ENCODE measurements at regions not wholly inside any gene's neighbourhood (a gene's known extent, or its start where the extent isn't known, plus 50 kb on each side); places are given as distances from the start of the nearest gene placed in this dataset.

DNA sequence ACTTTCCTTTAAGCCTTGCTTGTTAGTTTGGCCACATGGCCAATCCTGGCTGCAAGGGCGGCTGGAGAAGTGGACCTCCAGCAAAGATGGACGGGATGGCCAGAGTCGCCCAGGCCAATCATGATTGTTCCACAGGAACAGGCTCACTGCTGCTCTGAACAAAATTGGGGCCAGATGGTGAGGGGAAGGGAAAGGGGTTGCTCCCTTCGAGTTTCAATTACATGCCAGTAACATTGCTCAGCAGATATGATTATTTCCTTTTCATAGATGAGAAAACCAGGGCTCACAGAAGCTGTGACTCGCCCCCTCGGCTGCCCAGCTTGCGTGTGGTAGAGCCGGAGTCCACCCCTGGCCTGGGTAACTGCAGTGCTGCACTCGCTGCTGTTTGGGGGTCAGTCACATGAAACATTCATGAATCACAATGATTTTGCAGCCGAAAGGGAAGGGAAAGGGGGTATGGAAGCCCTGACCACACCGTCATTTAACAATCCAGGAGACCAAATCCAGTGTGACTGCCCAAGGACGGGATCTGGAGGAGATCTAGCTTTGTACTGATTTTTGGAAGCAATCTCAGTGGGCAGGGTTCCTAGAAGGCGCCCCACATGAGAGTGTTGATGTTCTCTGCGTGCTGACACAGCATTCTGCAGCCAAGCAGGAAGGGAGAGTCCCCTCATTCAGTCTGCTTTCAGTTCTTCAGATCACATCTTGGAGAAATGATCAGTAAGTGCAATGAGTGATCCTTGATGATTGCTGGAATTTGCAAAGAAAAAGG, 77.3 kb upstream of the MSX1 start:
- CTCF ChIA-PET: interaction anchor here (1.0 to 1.8 kb wide), 6 partner anchors 17 to 104 kb away, joined by 3 to 10 read pairs (median 4); no protein-coding TSS in a partner anchor

DNA sequence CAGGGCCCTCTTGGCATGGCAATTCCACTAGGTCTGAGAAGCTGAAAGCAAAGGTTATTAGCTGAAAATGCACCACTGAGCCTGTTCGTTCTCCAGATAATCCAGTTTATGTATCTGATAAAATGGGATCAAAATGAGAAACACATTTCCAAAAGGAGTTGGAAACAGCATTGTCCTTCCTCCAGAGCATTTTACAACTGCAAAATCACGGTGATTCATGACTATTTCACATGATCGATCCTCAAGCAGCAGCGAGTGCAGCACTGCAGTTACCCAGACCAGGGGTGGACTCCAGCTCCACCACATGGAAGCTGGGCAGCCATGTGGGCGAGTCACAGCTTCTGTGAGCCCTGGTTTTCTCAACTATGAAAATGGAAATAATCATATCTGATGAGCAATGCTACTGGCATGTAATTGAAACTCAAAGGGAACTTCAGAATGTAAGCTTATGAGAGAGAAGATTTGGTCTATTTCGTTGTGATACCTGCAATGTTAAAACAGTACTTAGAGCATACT, 78.7 kb upstream of the MSX1 start:
- H3K27ac ChIP-seq (ENCODE audit: low read depth in 2 of 2, low read length in 1 of 2): peak overlapping the region in 1 of 2 experiments; percentile 62; a peak in 1 of 4 replicates
- H3K36me3 ChIP-seq (replicated peaks in 1 of 2; ENCODE audit: control insufficient read depth in 1 of 2, insufficient read depth in 2 of 2, low read length in 1 of 2): no peaks in the 10 kb centered on the region
- no peaks in the 10 kb centered on the region for H3K9me2 ChIP-seq
- 15% methylated on average over 3 of the region's 6 CpGs for WGBS (ENCODE audit: low lambda C conversion rate)
- peak; percentile 69 for DNase-seq
- H3K4me2 ChIP-seq: no peak overlapping the region
- H3K9ac ChIP-seq: no peak overlapping the region
- CTCF ChIA-PET: interaction anchor here (0.6 to 1.8 kb wide), 9 partner anchors 11 to 222 kb away, joined by 3 to 10 read pairs (median 3); no protein-coding TSS in a partner anchor
- H4K20me1 ChIP-seq (ENCODE audit: insufficient read depth): no peaks in the 10 kb centered on the region
- H2AFZ ChIP-seq (ENCODE audit: low read depth): no peak overlapping the region
- H3K4me1 ChIP-seq (ENCODE audit: control insufficient read depth in 1 of 2, insufficient read depth in 2 of 2, low read depth in 1 of 2, low read length in 1 of 2): peaks cover 0 to 33% of the 10 kb centered on the region in 2 experiments; a peak in 2 of 4 replicates
- no peaks in the 10 kb centered on the region for H3K9me3 ChIP-seq
- no peak overlapping the region for H3K4me3 ChIP-seq (ENCODE audit: low read depth in 2 of 2, low read length in 1 of 2)
- POLR2A ChIA-PET: no interaction called here
- H3F3A ChIP-seq (replicated peaks; ENCODE audit: insufficient read depth): no peaks in the 10 kb centered on the region
- H3K79me2 ChIP-seq (ENCODE audit: insufficient read depth): no peaks in the 10 kb centered on the region
- H3K27me3 ChIP-seq (ENCODE audit: insufficient read depth): no peaks in the 10 kb centered on the region
- TF ChIP-seq TCF12 (IDR thresholded peaks at IDR 0.05) (peak; percentile 53; the same call in 1 of the 2 replicates), MXI1 (IDR thresholded peaks at IDR 0.05; ENCODE audit: low read depth, low read length) (peak; percentile 73; the same call in 1 of the 2 replicates), RFX5 (IDR thresholded peaks at IDR 0.05; ENCODE audit: low read length) (no peak), FOSL2 (IDR thresholded peaks at IDR 0.05; ENCODE audit: borderline replicate concordance, low read depth) (peak; percentile 10; the same call in 1 of the 2 replicates), SIN3A (IDR thresholded peaks at IDR 0.05; ENCODE audit: borderline replicate concordance, low read depth, low read length) (no peak), EP300 (IDR thresholded peaks at IDR 0.05; ENCODE audit: borderline replicate concordance in 1 of 2, low read depth in 1 of 2, low read length in 1 of 2) (peak in 1 of 2 experiments; percentile 83; a peak in 1 of 4 replicates), CHD2 (IDR thresholded peaks at IDR 0.05; ENCODE audit: low read length, partially characterized antibody) (peak; percentile 18), RCOR1 (IDR thresholded peaks at IDR 0.05; ENCODE audit: low read length) (peak; percentile 78), GATA2 (CRISPR knock-in tag; IDR thresholded peaks at IDR 0.05) (peak; percentile 92)
- TF ChIP-seq, protein P1, sequence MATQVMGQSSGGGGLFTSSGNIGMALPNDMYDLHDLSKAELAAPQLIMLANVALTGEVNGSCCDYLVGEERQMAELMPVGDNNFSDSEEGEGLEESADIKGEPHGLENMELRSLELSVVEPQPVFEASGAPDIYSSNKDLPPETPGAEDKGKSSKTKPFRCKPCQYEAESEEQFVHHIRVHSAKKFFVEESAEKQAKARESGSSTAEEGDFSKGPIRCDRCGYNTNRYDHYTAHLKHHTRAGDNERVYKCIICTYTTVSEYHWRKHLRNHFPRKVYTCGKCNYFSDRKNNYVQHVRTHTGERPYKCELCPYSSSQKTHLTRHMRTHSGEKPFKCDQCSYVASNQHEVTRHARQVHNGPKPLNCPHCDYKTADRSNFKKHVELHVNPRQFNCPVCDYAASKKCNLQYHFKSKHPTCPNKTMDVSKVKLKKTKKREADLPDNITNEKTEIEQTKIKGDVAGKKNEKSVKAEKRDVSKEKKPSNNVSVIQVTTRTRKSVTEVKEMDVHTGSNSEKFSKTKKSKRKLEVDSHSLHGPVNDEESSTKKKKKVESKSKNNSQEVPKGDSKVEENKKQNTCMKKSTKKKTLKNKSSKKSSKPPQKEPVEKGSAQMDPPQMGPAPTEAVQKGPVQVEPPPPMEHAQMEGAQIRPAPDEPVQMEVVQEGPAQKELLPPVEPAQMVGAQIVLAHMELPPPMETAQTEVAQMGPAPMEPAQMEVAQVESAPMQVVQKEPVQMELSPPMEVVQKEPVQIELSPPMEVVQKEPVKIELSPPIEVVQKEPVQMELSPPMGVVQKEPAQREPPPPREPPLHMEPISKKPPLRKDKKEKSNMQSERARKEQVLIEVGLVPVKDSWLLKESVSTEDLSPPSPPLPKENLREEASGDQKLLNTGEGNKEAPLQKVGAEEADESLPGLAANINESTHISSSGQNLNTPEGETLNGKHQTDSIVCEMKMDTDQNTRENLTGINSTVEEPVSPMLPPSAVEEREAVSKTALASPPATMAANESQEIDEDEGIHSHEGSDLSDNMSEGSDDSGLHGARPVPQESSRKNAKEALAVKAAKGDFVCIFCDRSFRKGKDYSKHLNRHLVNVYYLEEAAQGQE (IDR thresholded peaks at IDR 0.05; ENCODE audit: low read depth, low read length): no peak
- TF ChIP-seq, protein P2, sequence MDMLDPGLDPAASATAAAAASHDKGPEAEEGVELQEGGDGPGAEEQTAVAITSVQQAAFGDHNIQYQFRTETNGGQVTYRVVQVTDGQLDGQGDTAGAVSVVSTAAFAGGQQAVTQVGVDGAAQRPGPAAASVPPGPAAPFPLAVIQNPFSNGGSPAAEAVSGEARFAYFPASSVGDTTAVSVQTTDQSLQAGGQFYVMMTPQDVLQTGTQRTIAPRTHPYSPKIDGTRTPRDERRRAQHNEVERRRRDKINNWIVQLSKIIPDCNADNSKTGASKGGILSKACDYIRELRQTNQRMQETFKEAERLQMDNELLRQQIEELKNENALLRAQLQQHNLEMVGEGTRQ (IDR thresholded peaks at IDR 0.05; ENCODE audit: borderline replicate concordance, low read depth, low read length): no peak

More for the DNA sequence above, 77.3 kb upstream of the MSX1 start:
- Histone ChIP-seq H3K79me2 (ENCODE audit: insufficient read depth) (no peaks in the 10 kb centered on the region), H3K9me2 (no peaks in the 10 kb centered on the region), H3K4me3 (ENCODE audit: low read depth in 2 of 2, low read length in 1 of 2) (no peak overlapping the region), H3K27me3 (ENCODE audit: insufficient read depth) (no peaks in the 10 kb centered on the region), H3K4me1 (ENCODE audit: control insufficient read depth in 1 of 2, insufficient read depth in 2 of 2, low read depth in 1 of 2, low read length in 1 of 2) (peaks cover 0 to 33% of the 10 kb centered on the region in 2 experiments; a peak in 2 of 4 replicates), H3K9me3 (no peaks in the 10 kb centered on the region), H4K20me1 (ENCODE audit: insufficient read depth) (no peaks in the 10 kb centered on the region), H3K4me2 (no peak overlapping the region), H3K27ac (ENCODE audit: low read depth in 2 of 2, low read length in 1 of 2) (no peak overlapping the region), H3F3A (replicated peaks; ENCODE audit: insufficient read depth) (no peaks in the 10 kb centered on the region), H3K9ac (no peak overlapping the region), H2AFZ (ENCODE audit: low read depth) (no peak overlapping the region), H3K36me3 (replicated peaks in 1 of 2; ENCODE audit: control insufficient read depth in 1 of 2, insufficient read depth in 2 of 2, low read length in 1 of 2) (no peaks in the 10 kb centered on the region)
- TF ChIP-seq MXI1 (IDR thresholded peaks at IDR 0.05; ENCODE audit: low read depth, low read length) (no peak), TCF12 (IDR thresholded peaks at IDR 0.05) (peak; percentile 77)
- TF ChIP-seq, protein P3, sequence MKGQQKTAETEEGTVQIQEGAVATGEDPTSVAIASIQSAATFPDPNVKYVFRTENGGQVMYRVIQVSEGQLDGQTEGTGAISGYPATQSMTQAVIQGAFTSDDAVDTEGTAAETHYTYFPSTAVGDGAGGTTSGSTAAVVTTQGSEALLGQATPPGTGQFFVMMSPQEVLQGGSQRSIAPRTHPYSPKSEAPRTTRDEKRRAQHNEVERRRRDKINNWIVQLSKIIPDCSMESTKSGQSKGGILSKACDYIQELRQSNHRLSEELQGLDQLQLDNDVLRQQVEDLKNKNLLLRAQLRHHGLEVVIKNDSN (IDR thresholded peaks at IDR 0.05; ENCODE audit: borderline replicate concordance, low read depth): 0 out of 2 replicates have a peak, but pooled peaks have one; percentile 27
- TF ChIP-seq, protein P4, sequence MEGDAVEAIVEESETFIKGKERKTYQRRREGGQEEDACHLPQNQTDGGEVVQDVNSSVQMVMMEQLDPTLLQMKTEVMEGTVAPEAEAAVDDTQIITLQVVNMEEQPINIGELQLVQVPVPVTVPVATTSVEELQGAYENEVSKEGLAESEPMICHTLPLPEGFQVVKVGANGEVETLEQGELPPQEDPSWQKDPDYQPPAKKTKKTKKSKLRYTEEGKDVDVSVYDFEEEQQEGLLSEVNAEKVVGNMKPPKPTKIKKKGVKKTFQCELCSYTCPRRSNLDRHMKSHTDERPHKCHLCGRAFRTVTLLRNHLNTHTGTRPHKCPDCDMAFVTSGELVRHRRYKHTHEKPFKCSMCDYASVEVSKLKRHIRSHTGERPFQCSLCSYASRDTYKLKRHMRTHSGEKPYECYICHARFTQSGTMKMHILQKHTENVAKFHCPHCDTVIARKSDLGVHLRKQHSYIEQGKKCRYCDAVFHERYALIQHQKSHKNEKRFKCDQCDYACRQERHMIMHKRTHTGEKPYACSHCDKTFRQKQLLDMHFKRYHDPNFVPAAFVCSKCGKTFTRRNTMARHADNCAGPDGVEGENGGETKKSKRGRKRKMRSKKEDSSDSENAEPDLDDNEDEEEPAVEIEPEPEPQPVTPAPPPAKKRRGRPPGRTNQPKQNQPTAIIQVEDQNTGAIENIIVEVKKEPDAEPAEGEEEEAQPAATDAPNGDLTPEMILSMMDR (IDR thresholded peaks at IDR 0.05): no peak
- TF ChIP-seq, protein P5, sequence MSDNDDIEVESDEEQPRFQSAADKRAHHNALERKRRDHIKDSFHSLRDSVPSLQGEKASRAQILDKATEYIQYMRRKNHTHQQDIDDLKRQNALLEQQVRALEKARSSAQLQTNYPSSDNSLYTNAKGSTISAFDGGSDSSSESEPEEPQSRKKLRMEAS (IDR thresholded peaks at IDR 0.05; ENCODE audit: low read depth): peak; percentile 27; the same call in 1 of the 2 replicates
- POLR2A ChIA-PET: no interaction called here
- 31% methylated on average over 13 of the region's 14 CpGs for WGBS (ENCODE audit: low lambda C conversion rate)
- DNase-seq: peak; percentile 41

Measured in SK-N-SH (cell line).